COLO829 (cell line): ENCODE measurements at regions not wholly inside any gene's neighbourhood (a gene's known extent, or its start where the extent isn't known, plus 50 kb on each side); places are given as distances from the start of the nearest gene placed in this dataset.
A peak's percentile ranks its signal among the peaks of the same experiment; 100 is the strongest.
"Not testable (repeated sequence)": the region's sequence is repeated elsewhere in the genome, so short reads cannot be mapped to it uniquely, and the experiment has no call there.

ENCODE experiments used
- DNase-seq: peaks from one replicate; pipeline ENCODE4 v3.0.0; 2012; ENCODE audit warnings: low spot score

GRCh38 chrX:144494074-144494473 lies 610.2 kb downstream of the UBE2NL start:
- DNase-seq = no peak

- no peak for DNase-seq
Observed at GRCh38 chrX:144531877-144532276, 648.0 kb downstream of the UBE2NL start.

GRCh38 chrX:144566592-144566991 lies 680.7 kb upstream of the SPANXN1 start:
- DNase-seq = no peak

- no peak for DNase-seq
Observed at GRCh38 chrX:144586756-144587155, 660.5 kb upstream of the SPANXN1 start.

- no peak for DNase-seq
Observed at GRCh38 chrX:144592036-144592435, 655.3 kb upstream of the SPANXN1 start.

GRCh38 chrX:144601010-144601409 lies 646.3 kb upstream of the SPANXN1 start:
- DNase-seq = no peak

GRCh38 chrX:144612076-144612475 lies 635.2 kb upstream of the SPANXN1 start:
- DNase-seq = no peak

GRCh38 chrX:144616317-144616716 lies 631.0 kb upstream of the SPANXN1 start:
- no peak for DNase-seq

- DNase-seq = no peak
Observed at GRCh38 chrX:144627947-144628346, 619.4 kb upstream of the SPANXN1 start.

GRCh38 chrX:144634451-144634850 lies 612.9 kb upstream of the SPANXN1 start:
- DNase-seq = not testable (repeated sequence)

- DNase-seq = no peak
Observed at GRCh38 chrX:144637731-144638130, 609.6 kb upstream of the SPANXN1 start.

GRCh38 chrX:144648788-144649187 lies 598.5 kb upstream of the SPANXN1 start:
- DNase-seq = no peak

- DNase-seq = no peak
Observed at GRCh38 chrX:144681501-144681900, 565.8 kb upstream of the SPANXN1 start.

- no peak for DNase-seq
Observed at GRCh38 chrX:144683247-144683646, 564.1 kb upstream of the SPANXN1 start.

- no peak for DNase-seq
Observed at GRCh38 chrX:144709841-144710240, 537.5 kb upstream of the SPANXN1 start.

- DNase-seq = peak; percentile 0
Observed at GRCh38 chrX:144715337-144715736, 532.0 kb upstream of the SPANXN1 start.

- peak; percentile 1 for DNase-seq
Observed at GRCh38 chrX:144716187-144716586, 531.1 kb upstream of the SPANXN1 start.

GRCh38 chrX:144717682-144718081 lies 529.6 kb upstream of the SPANXN1 start:
- DNase-seq = no peak

GRCh38 chrX:144722307-144722706 lies 525.0 kb upstream of the SPANXN1 start:
- no peak for DNase-seq

- DNase-seq = no peak
Observed at GRCh38 chrX:144730471-144730870, 516.8 kb upstream of the SPANXN1 start.

GRCh38 chrX:144732588-144732987 lies 514.7 kb upstream of the SPANXN1 start:
- no peak for DNase-seq

GRCh38 chrX:144738246-144738645 lies 509.1 kb upstream of the SPANXN1 start:
- DNase-seq = no peak

- no peak for DNase-seq
Observed at GRCh38 chrX:144768540-144768939, 478.8 kb upstream of the SPANXN1 start.

GRCh38 chrX:144783528-144783927 lies 463.8 kb upstream of the SPANXN1 start:
- not testable (repeated sequence) for DNase-seq

GRCh38 chrX:144790148-144790547 lies 457.2 kb upstream of the SPANXN1 start:
- DNase-seq = no peak
